ENCODE measurements at regions not wholly inside any gene's neighbourhood (a gene's known extent, or its start where the extent isn't known, plus 50 kb on each side); places are given as distances from the start of the nearest gene placed in this dataset.

DNA sequence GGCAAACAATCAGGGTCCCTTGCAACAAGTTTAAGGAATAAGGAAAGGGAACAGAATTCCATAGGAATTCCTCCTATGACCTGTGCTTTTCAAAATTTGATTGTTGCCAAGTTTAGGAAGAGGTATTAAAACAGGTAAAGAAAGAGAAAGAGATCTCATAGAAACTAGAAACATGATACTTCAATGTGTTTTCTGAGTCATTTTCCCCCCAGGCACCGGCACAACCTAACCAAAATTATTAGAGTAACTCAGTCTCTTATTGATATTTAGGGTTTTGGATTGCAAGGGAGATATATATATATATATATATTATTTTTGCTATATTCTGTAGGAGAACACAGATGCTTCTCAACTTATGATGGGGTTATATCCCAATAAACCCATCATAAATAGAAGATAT is 278.0 kb upstream of the DKK2 start:
- DNase-seq: no peak

DNA sequence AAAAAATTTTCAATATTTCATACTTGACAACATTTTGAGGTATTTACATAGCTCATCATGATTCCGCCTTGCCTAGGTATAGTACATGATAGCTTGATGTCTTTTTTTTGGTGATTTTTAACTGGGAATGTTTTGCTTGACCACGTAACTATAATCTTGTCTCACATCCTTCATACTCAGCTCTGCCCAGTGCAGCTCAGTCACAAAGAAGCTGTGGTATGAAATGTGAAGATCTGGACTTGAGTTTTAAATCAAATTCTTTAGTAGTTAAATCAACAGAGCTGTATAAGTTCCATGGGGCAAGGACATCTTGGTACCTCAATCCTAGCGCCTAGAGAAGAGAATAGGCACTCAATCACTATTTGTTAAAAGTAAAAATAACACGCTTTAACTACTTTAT is 276.3 kb upstream of the DKK2 start:
- no peak for DNase-seq

DNA sequence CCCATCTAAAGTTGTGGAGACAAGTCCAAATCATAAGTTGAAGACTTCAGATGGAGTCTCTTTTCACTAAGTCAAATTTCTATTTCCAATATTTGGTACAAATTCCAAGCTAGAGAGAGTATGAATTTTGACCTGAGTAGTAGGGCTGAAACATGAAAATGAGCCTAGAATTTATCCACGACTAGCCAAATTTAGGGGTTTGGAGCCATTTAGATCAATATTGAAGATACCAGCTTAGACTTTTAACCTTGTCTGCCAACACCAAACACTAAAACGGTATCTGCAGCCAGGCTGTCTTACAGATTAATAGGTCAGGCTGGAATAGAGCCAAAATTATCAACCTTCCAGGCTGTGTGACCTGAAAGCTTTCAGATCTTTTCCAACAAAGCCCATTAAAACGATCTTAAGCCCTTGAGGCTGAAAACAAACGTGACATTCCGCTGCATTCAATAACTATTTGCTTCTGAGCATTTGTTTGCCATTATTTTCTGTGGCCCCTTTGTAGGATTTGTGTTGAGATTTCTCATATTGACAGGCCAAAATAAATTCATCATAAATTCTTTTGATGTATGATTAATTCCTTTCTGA is 268.7 kb upstream of the DKK2 start:
- no peak for DNase-seq

DNA sequence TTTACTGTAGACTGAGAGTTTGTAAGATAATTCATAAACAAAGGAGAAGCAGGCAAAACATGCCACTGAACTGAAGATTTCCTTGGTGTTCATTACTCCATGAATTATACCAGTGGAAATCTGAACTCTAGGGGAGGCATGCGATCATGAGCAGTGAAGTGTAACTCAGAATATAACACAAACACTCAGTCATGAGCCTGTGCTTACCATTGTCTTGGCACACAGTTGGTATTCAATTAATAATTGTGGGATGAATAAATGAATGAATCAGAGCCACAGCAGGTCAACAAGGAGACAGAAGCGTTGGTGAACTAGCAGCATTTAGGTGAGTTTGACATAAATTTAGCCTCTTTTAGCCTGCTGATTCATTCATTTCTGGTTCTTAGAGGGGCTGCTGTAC is 263.5 kb upstream of the DKK2 start:
- no peak for DNase-seq

DNA sequence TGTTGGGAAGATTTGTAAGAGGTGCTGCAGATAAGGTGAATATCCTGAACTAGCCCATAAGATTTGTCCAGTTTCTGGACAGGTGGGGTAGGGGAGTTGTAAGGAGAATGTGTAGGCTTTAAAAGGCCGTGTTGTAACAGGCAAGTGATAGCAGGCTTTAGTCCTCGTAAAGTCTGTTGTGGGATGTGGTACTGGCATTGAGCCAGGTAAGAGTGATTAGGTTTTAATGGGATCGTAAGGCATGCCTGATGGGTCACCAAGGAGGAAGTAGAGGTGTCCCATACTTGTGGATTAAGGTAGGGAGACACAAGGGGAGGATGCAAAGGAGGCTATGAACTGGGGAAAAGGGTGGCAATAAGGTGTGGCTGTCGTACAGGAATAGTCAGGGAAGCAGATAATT is 256.9 kb upstream of the DKK2 start:
- no peak for DNase-seq

DNA sequence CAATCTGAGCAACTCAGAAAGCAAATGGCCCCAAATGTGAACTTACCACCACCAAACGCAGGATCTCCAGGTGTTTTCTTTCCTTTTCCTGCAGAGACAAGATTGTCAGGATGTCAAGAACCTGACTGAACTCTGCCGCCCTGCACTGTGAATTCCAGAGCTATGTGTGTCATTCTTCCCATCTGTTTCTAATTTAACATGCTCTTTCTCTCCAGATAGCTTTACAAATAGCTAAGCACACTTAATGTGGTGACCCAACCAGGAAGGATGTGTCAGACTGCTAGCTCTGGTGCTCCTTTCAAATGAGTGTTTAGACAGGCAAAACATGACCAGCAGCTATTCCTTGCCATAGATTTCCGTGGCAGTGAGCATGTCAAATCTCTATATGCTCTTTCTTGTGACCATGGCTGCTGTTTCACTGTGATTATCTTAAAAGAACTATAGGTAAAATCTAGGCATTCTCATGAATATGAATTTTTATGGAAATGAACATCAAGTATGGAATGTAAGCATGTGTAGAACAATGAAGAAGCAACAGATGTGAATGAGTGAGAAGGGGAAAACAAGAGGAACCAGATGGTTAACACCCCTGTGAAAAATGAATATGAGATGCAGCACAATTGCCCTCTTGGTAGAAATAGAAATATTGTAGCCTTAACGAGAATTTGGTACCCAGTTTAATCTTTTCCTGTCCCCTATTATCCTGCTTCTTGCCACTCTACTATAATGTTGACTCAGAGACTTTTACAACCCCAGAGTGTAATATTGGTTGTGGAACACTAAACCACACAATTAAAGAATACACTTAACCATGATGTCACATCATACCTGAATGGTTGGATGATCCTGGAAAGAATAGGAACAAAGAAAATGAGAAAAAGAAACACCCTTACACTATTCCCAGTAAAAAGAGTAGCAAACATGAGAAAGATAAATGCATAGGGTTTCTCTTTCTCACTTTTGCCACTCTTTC is 247.8 kb upstream of the DKK2 start:
- no peak for DNase-seq

DNA sequence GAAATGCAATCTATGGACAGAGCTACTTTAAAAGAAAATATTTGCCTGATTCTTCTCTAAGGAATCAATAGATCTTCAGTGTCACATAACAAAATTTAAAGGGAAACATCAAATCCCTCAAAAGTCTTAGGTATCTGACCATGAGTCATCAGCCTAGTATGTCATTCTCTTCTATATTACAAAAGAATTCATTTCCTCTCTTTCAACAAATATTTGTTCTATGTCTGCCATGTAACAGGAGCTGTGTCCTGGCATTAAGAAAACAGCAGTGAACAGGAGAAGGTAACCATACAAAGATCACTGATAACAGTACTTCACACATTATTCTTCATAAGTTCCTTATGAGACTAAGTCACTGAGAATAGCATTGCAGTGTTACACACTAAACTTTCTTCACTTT is 243.6 kb upstream of the DKK2 start:
- DNase-seq: no peak

DNA sequence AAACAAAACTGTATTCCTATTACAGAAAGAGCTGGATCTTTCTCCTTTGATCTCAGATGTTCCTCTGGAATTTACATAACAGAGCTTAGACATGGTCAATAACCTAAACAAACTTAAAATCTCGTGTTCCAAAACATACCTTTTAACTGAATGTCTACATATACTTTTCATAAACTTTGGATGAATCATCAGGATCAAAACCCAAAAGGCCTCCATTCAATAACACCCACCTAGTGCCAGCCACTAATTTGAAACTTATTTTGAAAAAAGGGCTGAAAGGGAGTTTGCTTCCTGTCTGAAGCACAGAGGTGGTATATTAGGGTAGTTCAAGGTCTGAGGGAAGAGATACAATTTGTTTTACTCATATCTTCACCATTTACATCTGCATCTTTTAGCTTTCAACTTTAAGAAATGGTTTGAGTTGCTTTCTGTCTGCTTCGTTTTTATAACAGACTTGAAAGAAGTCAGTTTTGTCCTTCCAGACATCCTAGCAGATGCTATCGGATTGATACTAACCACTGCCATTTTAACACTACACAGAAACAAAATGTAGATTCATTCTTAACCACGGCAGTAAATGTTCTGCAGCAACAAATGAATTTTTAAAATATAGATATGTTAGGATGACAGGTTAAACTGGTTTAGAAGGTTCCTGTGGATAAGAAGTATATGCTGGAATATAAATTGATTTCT is 242.8 kb upstream of the DKK2 start:
- no peak for DNase-seq

DNA sequence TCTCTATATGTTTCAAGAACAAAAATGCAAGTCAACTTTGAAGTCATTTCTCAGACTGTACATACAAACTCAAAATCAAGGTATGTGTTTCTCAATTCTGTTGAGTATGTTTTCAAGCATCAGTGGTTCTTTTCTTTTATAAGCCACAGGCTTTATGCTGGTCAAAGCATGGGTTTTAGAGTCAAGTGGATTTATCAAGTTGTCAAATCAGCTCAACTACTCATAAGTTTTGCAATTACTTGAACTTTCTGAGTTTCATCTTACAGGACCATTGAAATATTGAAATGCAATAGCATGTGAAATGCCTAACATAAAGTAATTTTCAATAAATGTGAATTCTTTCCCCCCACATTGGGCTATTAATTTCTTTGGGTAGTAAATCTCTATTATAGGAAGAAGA is 239.9 kb upstream of the DKK2 start:
- no peak for DNase-seq

DNA sequence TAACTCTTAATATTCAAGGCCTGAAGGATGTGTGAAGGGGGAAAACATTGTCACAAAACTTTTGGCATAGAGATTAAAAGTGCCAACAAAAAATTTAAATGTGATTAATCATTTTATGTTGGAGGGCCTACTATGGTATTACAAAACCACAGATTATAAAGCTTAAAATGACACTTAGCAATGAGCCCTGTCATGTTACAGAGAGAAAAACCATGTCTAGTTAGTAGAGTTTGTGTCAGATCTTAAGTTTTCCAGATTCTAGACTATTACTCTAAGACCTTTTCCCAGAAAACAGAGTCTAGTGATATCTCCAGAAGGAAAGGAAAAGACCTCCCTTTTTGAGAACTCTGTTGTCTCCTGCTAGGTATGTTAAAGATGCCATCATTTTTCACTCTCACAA is 239.1 kb upstream of the DKK2 start:
- no peak for DNase-seq

DNA sequence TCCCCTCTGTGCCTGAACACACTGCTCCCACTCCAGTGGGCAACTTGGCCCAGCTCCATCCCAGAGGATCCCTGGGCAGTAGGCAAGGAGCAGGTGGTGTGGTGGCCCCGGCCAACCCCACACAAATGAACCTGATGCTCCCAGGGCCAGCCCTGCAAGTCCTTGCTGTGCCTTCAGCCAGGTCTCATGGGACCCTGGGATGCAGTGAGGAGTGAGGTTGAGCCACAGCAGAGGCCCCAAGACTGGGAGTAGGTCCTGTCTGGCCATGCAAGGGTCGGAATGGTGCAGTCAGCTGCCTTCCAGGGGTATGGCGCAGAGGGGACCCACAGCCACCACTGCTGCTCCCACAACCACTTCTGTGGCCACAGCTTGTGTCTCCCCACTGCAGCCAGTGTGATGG is 234.5 kb upstream of the DKK2 start:
- no peak for DNase-seq

DNA sequence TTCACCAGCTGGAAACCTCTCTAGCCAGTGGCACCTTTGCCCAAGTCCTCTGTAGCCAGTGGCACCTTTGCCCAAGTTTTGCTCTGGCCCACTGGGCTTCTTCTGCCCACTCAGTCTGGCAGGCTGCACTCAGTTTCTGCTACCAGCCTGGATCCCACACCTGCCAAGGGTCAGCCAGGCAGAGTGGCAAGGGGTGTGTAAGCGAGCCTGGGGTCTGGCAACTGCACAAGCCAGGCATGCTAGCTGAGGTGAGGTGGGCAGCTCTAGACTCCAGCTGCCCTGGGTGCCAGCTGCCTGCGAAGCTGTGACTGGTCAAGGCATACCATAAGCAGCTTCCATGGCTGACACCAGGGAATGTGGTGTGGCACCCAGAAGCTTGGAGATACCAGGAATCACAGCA is 233.1 kb upstream of the DKK2 start:
- no peak for DNase-seq

DNA sequence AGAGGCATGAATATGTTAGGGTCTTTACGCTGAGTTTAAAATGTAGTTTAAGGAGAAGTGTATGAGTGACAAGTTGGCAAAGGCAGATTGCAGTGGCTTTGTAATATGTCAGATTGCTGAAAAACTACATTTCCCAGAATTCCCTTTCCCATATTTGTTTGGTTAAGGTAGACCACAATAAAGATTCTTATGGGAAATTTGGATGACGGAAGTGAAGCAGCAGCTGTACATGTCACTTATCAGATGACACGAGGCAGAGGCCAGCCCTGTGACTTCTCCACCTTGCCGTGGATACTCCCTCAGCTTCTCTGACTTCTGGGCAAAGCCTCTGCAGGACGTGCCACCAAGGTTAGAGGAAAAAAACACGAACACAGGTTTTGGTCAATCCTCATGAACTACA is 229.7 kb upstream of the DKK2 start:
- DNase-seq: no peak

DNA sequence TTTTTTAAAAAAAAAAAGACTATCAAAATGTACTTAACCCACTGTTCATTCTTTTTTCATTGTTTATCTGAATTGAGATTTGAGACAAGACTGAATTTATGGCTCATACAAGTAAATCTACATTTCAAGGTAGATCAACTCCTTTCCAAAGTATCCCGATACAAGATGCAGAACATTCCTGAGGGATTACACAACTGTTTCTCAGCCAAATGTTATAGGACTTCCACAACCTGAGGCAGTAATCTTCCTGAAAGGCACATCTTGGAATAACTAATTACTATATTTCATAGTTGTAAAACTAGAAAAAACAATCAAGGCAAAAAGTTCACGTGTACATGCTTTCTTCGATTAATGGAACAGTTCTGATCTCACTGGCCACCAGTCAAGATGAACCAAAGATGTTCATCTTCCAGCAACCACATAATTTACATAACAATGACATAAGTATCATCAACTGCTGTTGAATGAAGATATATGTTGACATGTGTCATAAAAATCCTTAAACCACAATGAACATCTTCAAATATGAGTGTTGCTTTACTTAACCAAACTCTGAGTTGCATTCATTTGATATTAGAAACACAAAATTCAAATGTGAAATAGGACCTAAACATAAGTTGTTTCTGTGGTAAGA is 225.2 kb upstream of the DKK2 start:
- no peak for DNase-seq

DNA sequence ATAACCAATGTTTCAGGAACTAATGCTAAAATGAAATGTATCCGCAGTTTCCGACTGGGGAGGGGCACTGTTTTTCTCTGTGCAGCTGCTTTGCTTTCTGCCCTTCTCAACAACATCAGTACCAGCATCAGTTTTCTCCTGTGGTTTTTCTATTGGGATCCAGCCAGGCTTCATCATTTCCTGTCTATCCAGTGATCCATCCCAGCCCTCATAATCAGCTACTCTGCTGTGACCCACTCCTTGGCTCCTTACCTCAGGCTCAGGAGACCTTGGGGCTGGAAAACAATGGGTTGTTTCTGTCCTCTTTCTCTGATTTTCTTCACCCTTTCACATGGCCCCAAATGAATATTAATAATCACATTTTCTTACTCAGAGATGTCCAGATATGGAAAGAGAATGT is 222.2 kb upstream of the DKK2 start:
- no peak for DNase-seq

DNA sequence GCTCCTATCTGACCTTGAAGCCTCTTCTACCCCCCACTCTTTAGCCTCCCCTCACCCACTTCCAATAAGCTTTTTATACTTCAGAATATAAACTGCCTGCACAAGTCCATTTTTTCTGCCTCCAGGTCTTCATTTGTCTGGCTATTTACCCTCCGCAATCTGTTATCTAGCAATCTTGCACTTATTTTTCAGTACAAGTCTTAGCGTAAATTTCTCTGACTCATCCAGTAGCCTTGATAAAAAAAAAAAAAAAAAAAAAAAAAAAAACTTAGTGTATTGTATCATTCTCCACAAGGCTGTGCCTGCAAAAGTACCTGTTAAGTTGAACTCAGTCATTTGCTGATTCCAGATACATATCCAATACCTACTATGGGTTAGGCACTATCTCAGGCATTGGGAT is 219.5 kb upstream of the DKK2 start:
- no peak for DNase-seq

DNA sequence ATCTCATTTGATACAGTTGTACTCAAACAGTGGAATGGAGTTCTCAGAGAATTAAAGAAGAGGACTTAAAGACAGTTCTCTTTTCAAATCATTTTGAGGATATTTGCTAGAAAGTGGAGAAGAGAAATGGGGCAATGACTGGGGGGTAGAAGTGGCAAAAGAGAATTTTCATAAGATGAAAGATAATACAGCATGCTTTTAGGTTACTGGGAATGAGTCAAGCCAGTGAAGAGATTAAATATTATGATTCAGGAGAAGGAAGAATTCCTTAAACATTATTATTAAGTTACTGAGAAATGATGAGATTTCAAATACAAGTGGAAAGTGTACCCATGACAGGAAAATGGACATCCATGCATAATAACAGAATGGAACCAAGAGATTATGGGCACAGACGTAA is 219.0 kb upstream of the DKK2 start:
- no peak for DNase-seq

DNA sequence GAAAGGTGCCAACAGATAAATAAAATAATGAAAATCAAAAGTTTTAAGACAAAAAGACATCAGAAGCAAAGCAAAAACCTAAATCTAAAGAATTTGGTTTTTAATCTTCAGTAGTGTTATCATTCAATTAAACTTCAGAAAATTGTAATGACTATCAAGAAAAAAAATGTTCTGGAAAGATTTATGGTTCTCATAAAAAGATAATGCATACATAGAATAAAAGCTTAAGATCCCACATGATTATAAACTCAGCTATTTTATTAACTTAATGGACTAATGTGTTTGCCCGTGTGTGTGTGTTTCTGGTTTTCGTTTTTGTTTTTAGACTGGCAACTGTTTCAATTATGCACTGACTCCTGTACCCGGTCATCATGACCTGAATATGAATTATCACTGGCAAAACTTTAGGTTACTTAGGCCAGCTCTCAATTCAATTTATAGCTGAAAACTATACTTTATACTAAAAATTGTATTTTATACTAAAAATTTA is 217.5 kb upstream of the DKK2 start:
- no peak for DNase-seq

DNA sequence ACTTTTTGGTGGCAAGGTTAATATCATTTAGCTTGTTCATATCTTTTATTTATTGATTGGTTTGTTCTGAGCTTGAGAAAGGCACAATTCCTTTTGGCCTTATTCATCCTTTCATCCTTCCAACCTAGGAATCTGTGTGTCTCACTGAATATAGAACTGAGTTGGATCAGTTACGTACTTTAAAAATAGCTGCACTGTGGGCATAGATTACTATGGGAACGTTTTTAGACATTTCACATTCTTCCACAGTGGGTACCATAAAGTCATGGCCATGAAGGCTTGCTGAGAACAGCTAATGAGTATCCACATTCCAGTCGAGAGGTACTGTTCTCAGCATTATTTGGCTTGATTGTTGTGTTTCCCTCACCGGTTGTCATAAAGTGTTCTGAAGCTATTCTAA is 217.0 kb upstream of the DKK2 start:
- DNase-seq: no peak

DNA sequence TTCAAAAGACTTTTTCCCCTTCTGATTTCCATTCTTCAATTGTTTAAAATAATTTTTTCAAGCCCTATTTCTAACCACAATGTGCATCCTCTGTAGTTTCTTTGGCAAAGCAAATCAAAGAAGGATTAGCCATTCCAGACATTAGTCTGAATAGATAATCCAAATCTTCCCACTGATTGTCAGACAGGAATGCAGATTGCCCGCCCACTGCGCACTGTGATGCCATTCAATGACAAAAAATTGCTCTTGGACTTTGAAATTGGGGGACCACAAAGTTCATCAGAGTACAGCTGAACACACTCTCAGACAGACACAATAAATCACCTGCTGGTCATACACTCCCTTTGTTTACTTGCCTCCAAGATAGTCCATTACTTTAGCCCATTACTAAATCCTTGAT is 216.5 kb upstream of the DKK2 start:
- DNase-seq: no peak

DNA sequence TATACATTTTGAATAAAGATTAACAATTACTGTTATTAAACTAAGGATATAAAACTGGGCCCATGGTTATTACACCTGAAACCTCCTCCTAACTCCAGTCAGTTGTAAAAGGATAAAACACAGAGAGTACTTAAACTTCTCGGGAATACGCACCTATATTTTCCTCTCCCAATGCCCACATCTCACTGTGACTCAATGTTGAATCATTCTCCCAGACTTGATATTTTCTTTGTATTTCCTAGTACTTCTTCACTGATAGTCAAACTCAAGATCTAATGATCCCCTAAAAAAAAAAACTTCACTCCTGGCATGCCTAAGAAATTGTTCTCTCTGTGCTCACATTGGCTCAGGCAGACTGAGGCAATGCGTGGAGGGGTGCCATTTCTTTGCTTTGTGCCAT is 212.5 kb upstream of the DKK2 start:
- no peak for DNase-seq

DNA sequence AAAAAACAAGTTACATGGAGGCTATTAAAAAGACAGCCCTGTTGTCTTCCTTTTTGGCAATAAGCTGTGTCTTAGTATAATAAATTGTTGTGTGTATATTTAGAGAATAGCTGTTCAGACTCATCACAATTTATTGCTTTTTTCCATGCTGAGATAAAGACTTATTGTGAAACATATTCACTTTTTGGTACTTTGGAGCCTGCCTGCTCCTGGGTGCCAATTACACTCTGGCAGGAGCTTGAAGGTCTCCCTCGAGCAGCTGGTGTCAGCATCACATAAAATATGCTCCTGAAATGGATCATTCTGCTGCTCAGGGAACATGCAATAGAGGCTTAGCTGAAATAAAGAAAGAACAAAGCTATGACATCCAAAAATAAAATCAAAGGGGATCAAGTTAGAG is 211.6 kb upstream of the DKK2 start:
- no peak for DNase-seq

DNA sequence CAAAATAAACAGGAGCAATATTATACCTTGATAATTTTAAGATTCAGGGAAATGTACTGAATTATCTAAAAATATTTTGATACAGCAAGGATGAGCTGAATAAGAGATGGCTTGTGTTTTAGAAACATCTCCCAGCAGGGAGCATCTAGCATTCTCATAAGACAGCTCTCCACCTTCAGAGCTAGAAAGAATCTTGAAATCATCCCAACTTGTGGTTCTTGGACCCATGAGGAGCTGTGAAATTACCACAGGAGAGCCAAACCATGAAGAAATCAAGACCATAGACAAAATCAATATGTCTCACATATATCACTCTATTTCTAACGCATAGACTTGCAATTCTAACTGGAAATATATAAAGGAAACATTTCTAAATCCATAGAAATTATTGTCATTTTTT is 210.6 kb upstream of the DKK2 start:
- no peak for DNase-seq
